GM06990 (cell line): ENCODE measurements at regions not wholly inside any gene's neighbourhood (a gene's known extent, or its start where the extent isn't known, plus 50 kb on each side); places are given as distances from the start of the nearest gene placed in this dataset.

ENCODE experiments used
- DNase-seq: peaks from one replicate; pipeline ENCODE4 v3.0.0-alpha.2; 2011; ENCODE audit not compliant: insufficient read length; ENCODE audit errors: extremely low read depth
- H3K27me3 ChIP-seq: replicated peaks from 2 replicates; pipeline ENCODE4 v1.6.0; 2011; ENCODE audit warnings: low read length; ENCODE audit not compliant: control insufficient read depth, insufficient read depth
- H3K36me3 ChIP-seq: 2 replicates; pipeline ENCODE4 v1.5.1; 2011; ENCODE audit warnings: low read length; ENCODE audit not compliant: control insufficient read depth, insufficient read depth
- H3K4me3 ChIP-seq: replicated peaks from 2 replicates; pipeline ENCODE4 v1.5.1; 2011; ENCODE audit warnings: low read depth, mild to moderate bottlenecking, control low read depth, low read length
- CTCF ChIP-seq: IDR thresholded peaks from 2 replicates; pipeline ENCODE4 v1.5.1; 2011; ENCODE audit warnings: low read length, control low read depth, mild to moderate bottlenecking, inconsistent platforms; ENCODE audit not compliant: insufficient read depth, poor library complexity, severe bottlenecking

GRCh38 chr7:46397591-46397990, 476.5 kb upstream of the IGFBP3 start:
- H3K27me3 ChIP-seq: no peaks in the 10 kb centered on the region
- TF ChIP-seq CTCF: no peak
- no peak overlapping the region for H3K4me3 ChIP-seq
- DNase-seq: no peak
- no peaks in the 10 kb centered on the region for H3K36me3 ChIP-seq

- no peaks in the 10 kb centered on the region for H3K36me3 ChIP-seq
- no peak for DNase-seq
- no peak overlapping the region for H3K4me3 ChIP-seq
- TF ChIP-seq CTCF: no peak
- no peaks in the 10 kb centered on the region; the same call in 1 of the 2 replicates for H3K27me3 ChIP-seq
These were observed 475.4 kb upstream of the IGFBP3 start for GRCh38 chr7:46396481-46396880.

GRCh38 chr7:46393142-46393541, 472.1 kb upstream of the IGFBP3 start:
- no peak for TF ChIP-seq CTCF
- H3K4me3 ChIP-seq: no peak overlapping the region

GRCh38 chr7:46391231-46392201, 470.4 kb upstream of the IGFBP3 start:
- DNase-seq: no peak
- no peak for TF ChIP-seq CTCF
- no peak overlapping the region for H3K4me3 ChIP-seq

More at GRCh38 chr7:46393142-46393541, 472.1 kb upstream of the IGFBP3 start:
- DNase-seq: no peak
- no peaks in the 10 kb centered on the region; the same call in 1 of the 2 replicates for H3K27me3 ChIP-seq
- H3K36me3 ChIP-seq: no peaks in the 10 kb centered on the region

GRCh38 chr7:46390042-46390441, 469.0 kb upstream of the IGFBP3 start:
- TF ChIP-seq CTCF: no peak
- Histone ChIP-seq H3K27me3 (no peaks in the 10 kb centered on the region; the same call in 1 of the 2 replicates), H3K4me3 (no peak overlapping the region), H3K36me3 (no peaks in the 10 kb centered on the region)
- no peak for DNase-seq

More at GRCh38 chr7:46391231-46392201, 470.4 kb upstream of the IGFBP3 start:
- H3K36me3 ChIP-seq: no peaks in the 10 kb centered on the region
- H3K27me3 ChIP-seq: no peaks in the 10 kb centered on the region; the same call in 1 of the 2 replicates
